ENCODE measurements at regions not wholly inside any gene's neighbourhood (a gene's known extent, or its start where the extent isn't known, plus 50 kb on each side); places are given as distances from the start of the nearest gene placed in this dataset.

DNA sequence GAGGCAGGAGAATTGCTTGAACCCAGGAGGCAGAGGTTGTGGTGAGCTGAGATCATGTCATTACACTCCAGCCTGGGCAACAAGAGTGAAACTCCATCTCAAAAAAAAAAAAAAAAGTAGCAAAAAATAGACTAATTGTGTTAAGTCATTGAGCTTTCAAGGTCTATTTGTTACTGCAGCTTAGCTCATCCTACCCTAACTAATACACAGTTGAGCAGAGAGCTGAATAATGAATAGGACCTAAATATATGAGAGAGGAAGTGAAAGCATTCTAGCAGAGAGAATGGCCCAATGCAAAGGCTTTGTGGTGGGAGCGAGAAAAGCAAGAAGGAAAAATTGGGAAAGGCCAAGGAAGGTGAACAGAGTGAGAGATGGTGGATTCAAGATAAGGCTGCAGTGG is 128.3 kb downstream of the AXIN2 start:
- TF ChIP-seq ELF4 (IDR thresholded peaks at IDR 0.05) (no peak), SUZ12 (IDR thresholded peaks at IDR 0.05) (no peak), HDGF (IDR thresholded peaks at IDR 0.05; ENCODE audit: borderline replicate concordance) (no peak)
- TF ChIP-seq, protein P1, sequence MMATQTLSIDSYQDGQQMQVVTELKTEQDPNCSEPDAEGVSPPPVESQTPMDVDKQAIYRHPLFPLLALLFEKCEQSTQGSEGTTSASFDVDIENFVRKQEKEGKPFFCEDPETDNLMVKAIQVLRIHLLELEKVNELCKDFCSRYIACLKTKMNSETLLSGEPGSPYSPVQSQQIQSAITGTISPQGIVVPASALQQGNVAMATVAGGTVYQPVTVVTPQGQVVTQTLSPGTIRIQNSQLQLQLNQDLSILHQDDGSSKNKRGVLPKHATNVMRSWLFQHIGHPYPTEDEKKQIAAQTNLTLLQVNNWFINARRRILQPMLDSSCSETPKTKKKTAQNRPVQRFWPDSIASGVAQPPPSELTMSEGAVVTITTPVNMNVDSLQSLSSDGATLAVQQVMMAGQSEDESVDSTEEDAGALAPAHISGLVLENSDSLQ (IDR thresholded peaks at IDR 0.05): no peak

Data from HEK293T (cell line).